Activated CD8-positive, alpha-beta T cell treated with anti-CD3 and anti-CD28 coated beads, Interleukin-2, amount 10 ng/mL, durations not matched to agents 7 days and 5 days (primary cell): ENCODE measurements at regions not wholly inside any gene's neighbourhood (a gene's known extent, or its start where the extent isn't known, plus 50 kb on each side); places are given as distances from the start of the nearest gene placed in this dataset.
A peak's percentile ranks its signal among the peaks of the same experiment; 100 is the strongest.
"Not testable (repeated sequence)": the region's sequence is repeated elsewhere in the genome, so short reads cannot be mapped to it uniquely, and the experiment has no call there.

Experiments used
- ATAC-seq: fragments of 150-1000 bp; cut with Tn5 transposase; one replicate; pipeline ENCODE4 v1.10.0; 2021; ENCODE audit warnings: moderate library complexity
- CTCF ChIA-PET: fragments of 350-600 bp; sonication (Branson Sonifier 250); formaldehyde crosslinking; loops from one replicate; lab custom pipeline; 2021; ENCODE audit warnings: antibody characterized with exemption; lab: Charles Lee
- POLR2A ChIA-PET: fragments of 350-600 bp; sonication (Branson Sonifier 250); formaldehyde crosslinking; loops from one replicate; lab custom pipeline; 2021; ENCODE audit warnings: antibody characterized with exemption; lab: Charles Lee
- DNase-seq: peaks from one replicate; pipeline ENCODE4 v3.0.0-alpha.2; 2020
- H3K27ac Mint-ChIP-seq: one replicate; pipeline ENCODE4 v1.8.0; 2021; ENCODE audit warnings: mild to moderate bottlenecking, mixed read lengths
- H3K27me3 Mint-ChIP-seq: one replicate; pipeline ENCODE4 v1.8.0; 2021; ENCODE audit warnings: low read depth, mixed read lengths
- H3K36me3 Mint-ChIP-seq: one replicate; pipeline ENCODE4 v1.8.0; 2021; ENCODE audit warnings: low read depth, mixed read lengths
- H3K4me1 Mint-ChIP-seq: one replicate; pipeline ENCODE4 v1.8.0; 2021; ENCODE audit warnings: low read depth, mixed read lengths
- H3K4me3 Mint-ChIP-seq: one replicate; pipeline ENCODE4 v1.8.0; 2021; ENCODE audit warnings: mild to moderate bottlenecking, mixed read lengths
- H3K9me3 Mint-ChIP-seq: one replicate; pipeline ENCODE4 v1.8.0; 2022; ENCODE audit warnings: mixed read lengths; ENCODE audit not compliant: insufficient read depth

- H3K27me3 Mint-ChIP-seq, H3K9me3 Mint-ChIP-seq, H3K27ac Mint-ChIP-seq, H3K4me1 Mint-ChIP-seq, CTCF ChIA-PET, DNase-seq, H3K36me3 Mint-ChIP-seq, H3K4me3 Mint-ChIP-seq, POLR2A ChIA-PET, ATAC-seq: not testable (repeated sequence)
Measured at GRCh38 chr12:17007442-17008040, 401.6 kb upstream of the LMO3 start.

GRCh38 chr12:16998538-16998937, 392.6 kb upstream of the LMO3 start:
- H3K36me3 Mint-ChIP-seq, H3K27me3 Mint-ChIP-seq, H3K9me3 Mint-ChIP-seq, DNase-seq, POLR2A ChIA-PET, ATAC-seq, H3K27ac Mint-ChIP-seq, H3K4me1 Mint-ChIP-seq, CTCF ChIA-PET, H3K4me3 Mint-ChIP-seq: not testable (repeated sequence)

- Mint-ChIP-seq H3K9me3 (peaks cover 22% of the 10 kb centered on the region), H3K4me1 (no peaks in the 10 kb centered on the region), H3K27me3 (no peaks in the 10 kb centered on the region), H3K4me3 (no peak overlapping the region), H3K36me3 (no peaks in the 10 kb centered on the region), H3K27ac (no peak overlapping the region)
- POLR2A ChIA-PET, result no interaction called here
- ATAC-seq (no peak), DNase-seq (no peak)
- CTCF ChIA-PET, result no interaction called here
Measured at GRCh38 chr12:16984484-16984883, 378.5 kb upstream of the LMO3 start.

- Mint-ChIP-seq H3K27ac (no peak overlapping the region), H3K4me1 (no peaks in the 10 kb centered on the region), H3K36me3 (no peaks in the 10 kb centered on the region), H3K27me3 (no peaks in the 10 kb centered on the region), H3K9me3 (peaks cover 6% of the 10 kb centered on the region), H3K4me3 (no peak overlapping the region)
- ChIA-PET CTCF (no interaction called here), POLR2A (no interaction called here)
- DNase-seq (no peak), ATAC-seq (no peak)
Measured at GRCh38 chr12:16972923-16973770, 367.2 kb upstream of the LMO3 start.

- DNase-seq (no peak), ATAC-seq (no peak)
- Mint-ChIP-seq H3K9me3 (peaks cover 10% of the 10 kb centered on the region), H3K4me1 (no peaks in the 10 kb centered on the region), H3K27me3 (no peaks in the 10 kb centered on the region), H3K4me3 (no peak overlapping the region), H3K27ac (no peak overlapping the region), H3K36me3 (no peaks in the 10 kb centered on the region)
- ChIA-PET POLR2A (no interaction called here), CTCF (no interaction called here)
Measured at GRCh38 chr12:16962889-16963288, 356.9 kb upstream of the LMO3 start.

- Mint-ChIP-seq H3K4me1 (no peaks in the 10 kb centered on the region), H3K4me3 (no peak overlapping the region), H3K27ac (no peak overlapping the region), H3K36me3 (no peaks in the 10 kb centered on the region), H3K9me3 (peaks cover 9% of the 10 kb centered on the region), H3K27me3 (no peaks in the 10 kb centered on the region)
- DNase-seq (no peak), ATAC-seq (no peak)
- ChIA-PET POLR2A (no interaction called here), CTCF (no interaction called here)
Measured at GRCh38 chr12:16955083-16955657, 349.2 kb upstream of the LMO3 start.

- no peak for DNase-seq
- Mint-ChIP-seq H3K4me1 (no peaks in the 10 kb centered on the region), H3K27me3 (no peaks in the 10 kb centered on the region), H3K27ac (no peak overlapping the region), H3K4me3 (no peak overlapping the region), H3K36me3 (no peaks in the 10 kb centered on the region), H3K9me3 (peaks cover 8% of the 10 kb centered on the region)
- ATAC-seq, result no peak
- ChIA-PET CTCF (no interaction called here), POLR2A (no interaction called here)
Measured at GRCh38 chr12:16949871-16950667, 344.1 kb upstream of the LMO3 start.

GRCh38 chr12:16949371-16949770, 343.4 kb upstream of the LMO3 start:
- POLR2A ChIA-PET, result no interaction called here
- Mint-ChIP-seq H3K9me3 (peaks cover 8% of the 10 kb centered on the region), H3K27me3 (no peaks in the 10 kb centered on the region), H3K4me3 (no peak overlapping the region), H3K27ac (no peak overlapping the region), H3K36me3 (no peaks in the 10 kb centered on the region), H3K4me1 (no peaks in the 10 kb centered on the region)
- no peak for ATAC-seq
- CTCF ChIA-PET, result no interaction called here
- no peak for DNase-seq

GRCh38 chr12:16946704-16947103, 340.7 kb upstream of the LMO3 start:
- H3K27ac Mint-ChIP-seq, result no peak overlapping the region
- ATAC-seq, result no peak
- H3K4me3 Mint-ChIP-seq, result no peak overlapping the region
- ChIA-PET CTCF (no interaction called here), POLR2A (no interaction called here)
- no peaks in the 10 kb centered on the region for H3K27me3 Mint-ChIP-seq
- H3K4me1 Mint-ChIP-seq, result no peaks in the 10 kb centered on the region
- H3K9me3 Mint-ChIP-seq, result peaks cover 8% of the 10 kb centered on the region
- no peaks in the 10 kb centered on the region for H3K36me3 Mint-ChIP-seq
- DNase-seq, result no peak

GRCh38 chr12:16939871-16940306, 333.9 kb upstream of the LMO3 start:
- Mint-ChIP-seq H3K9me3 (peaks cover 31% of the 10 kb centered on the region), H3K27me3 (no peaks in the 10 kb centered on the region), H3K4me3 (no peak overlapping the region), H3K4me1 (no peaks in the 10 kb centered on the region), H3K27ac (no peak overlapping the region), H3K36me3 (no peaks in the 10 kb centered on the region)
- ChIA-PET CTCF (interaction anchor here (1.0 kb wide), 1 partner anchor 1052 kb away, joined by 3 read pairs; no protein-coding TSS in a partner anchor), POLR2A (no interaction called here)
- ATAC-seq (no peak), DNase-seq (peak; percentile 20)

GRCh38 chr12:16927259-16927658, 321.3 kb upstream of the LMO3 start:
- ChIA-PET POLR2A (no interaction called here), CTCF (no interaction called here)
- DNase-seq, result no peak
- H3K4me3 Mint-ChIP-seq, result no peak overlapping the region
- ATAC-seq, result no peak
- no peaks in the 10 kb centered on the region for H3K4me1 Mint-ChIP-seq
- peaks cover 27% of the 10 kb centered on the region for H3K9me3 Mint-ChIP-seq
- no peaks in the 10 kb centered on the region for H3K27me3 Mint-ChIP-seq
- H3K36me3 Mint-ChIP-seq, result no peaks in the 10 kb centered on the region
- H3K27ac Mint-ChIP-seq, result no peak overlapping the region

- ATAC-seq (no peak), DNase-seq (no peak)
- Mint-ChIP-seq H3K36me3 (no peaks in the 10 kb centered on the region), H3K27me3 (no peaks in the 10 kb centered on the region), H3K4me3 (no peak overlapping the region), H3K4me1 (no peaks in the 10 kb centered on the region), H3K27ac (no peak overlapping the region), H3K9me3 (peaks cover 25% of the 10 kb centered on the region)
- CTCF ChIA-PET, result no interaction called here
- POLR2A ChIA-PET, result no interaction called here
Measured at GRCh38 chr12:16920451-16920850, 314.5 kb upstream of the LMO3 start.
